Vagina (tissue), 2 donors: ENCODE measurements at regions not wholly inside any gene's neighbourhood (a gene's known extent, or its start where the extent isn't known, plus 50 kb on each side); places are given as distances from the start of the nearest gene placed in this dataset.
A peak's percentile ranks its signal among the peaks of the same experiment; 100 is the strongest.

Source experiments
- DNase-seq, 2 donors: peaks; one replicate each; pipeline ENCODE4 v3.0.0-alpha.2; 2017; ENCODE audit errors: extremely low spot score in 2 of 2
- H3K27ac ChIP-seq: fragments of 200-600 bp; sonication (generic); one replicate; pipeline ENCODE4 v1.5.1; 2019
- H3K27me3 ChIP-seq: fragments of 200-600 bp; sonication (generic); one replicate; pipeline ENCODE4 v1.5.1; 2019
- H3K36me3 ChIP-seq, 2 donors: fragments of 200-600 bp; sonication (generic); one replicate each; pipeline ENCODE4 v1.5.1; 2017 to 2019
- H3K4me1 ChIP-seq: fragments of 200-600 bp; sonication (generic); one replicate; pipeline ENCODE4 v1.5.1; 2019
- H3K4me3 ChIP-seq, 2 donors: fragments of 200-600 bp; sonication (generic); 1 replicate in 1 of 2; 2 replicates in 1 of 2; pipeline ENCODE4 v1.5.1; 2016 to 2019
- H3K9me3 ChIP-seq: fragments of 200-600 bp; sonication (generic); one replicate; pipeline ENCODE4 v1.5.1; 2019
- POLR2A ChIP-seq, 2 donors: fragments of 450-650 bp; IDR thresholded peaks; one replicate each; pipeline ENCODE4 v1.6.1; 2017; ENCODE audit warnings: antibody characterized with exemption in 2 of 2, mild to moderate bottlenecking in 2 of 2, moderate library complexity in 2 of 2
- POLR2AphosphoS5 ChIP-seq, 2 donors: sonication (generic); formaldehyde crosslinking; IDR thresholded peaks; one replicate each; pipeline ENCODE4 v1.9.0; 2017; ENCODE audit warnings: antibody characterized with exemption in 2 of 2, mild to moderate bottlenecking in 2 of 2, low read depth in 1 of 2; ENCODE audit not compliant: insufficient read depth in 1 of 2
- intact Hi-C: fragments of 100-400 bp; cut with DNase I; formaldehyde crosslinking; loops from one replicate; pipeline ENCODE4 v1.15.1; 2023
- TF ChIP-seq, protein P1 (sequence below), 3 experiments: fragments of 450-650 bp in 2 of 3; fragments of 200-600 bp in 1 of 3; sonication (generic) in 1 of 3; IDR thresholded peaks; one replicate each; pipeline ENCODE4 v1.5.1; 2017 to 2019; ENCODE audit warnings: antibody characterized with exemption in 3 of 3, mild to moderate bottlenecking in 2 of 3, moderate library complexity in 2 of 3

- H3K4me1 ChIP-seq = no peaks in the 10 kb centered on the region
- TF ChIP-seq POLR2AphosphoS5 (IDR thresholded peaks at IDR 0.05; ENCODE audit: insufficient read depth in 1 of 2, low read depth in 1 of 2) (no peak), POLR2A (IDR thresholded peaks at IDR 0.05) (no peak)
- TF ChIP-seq, protein P1, sequence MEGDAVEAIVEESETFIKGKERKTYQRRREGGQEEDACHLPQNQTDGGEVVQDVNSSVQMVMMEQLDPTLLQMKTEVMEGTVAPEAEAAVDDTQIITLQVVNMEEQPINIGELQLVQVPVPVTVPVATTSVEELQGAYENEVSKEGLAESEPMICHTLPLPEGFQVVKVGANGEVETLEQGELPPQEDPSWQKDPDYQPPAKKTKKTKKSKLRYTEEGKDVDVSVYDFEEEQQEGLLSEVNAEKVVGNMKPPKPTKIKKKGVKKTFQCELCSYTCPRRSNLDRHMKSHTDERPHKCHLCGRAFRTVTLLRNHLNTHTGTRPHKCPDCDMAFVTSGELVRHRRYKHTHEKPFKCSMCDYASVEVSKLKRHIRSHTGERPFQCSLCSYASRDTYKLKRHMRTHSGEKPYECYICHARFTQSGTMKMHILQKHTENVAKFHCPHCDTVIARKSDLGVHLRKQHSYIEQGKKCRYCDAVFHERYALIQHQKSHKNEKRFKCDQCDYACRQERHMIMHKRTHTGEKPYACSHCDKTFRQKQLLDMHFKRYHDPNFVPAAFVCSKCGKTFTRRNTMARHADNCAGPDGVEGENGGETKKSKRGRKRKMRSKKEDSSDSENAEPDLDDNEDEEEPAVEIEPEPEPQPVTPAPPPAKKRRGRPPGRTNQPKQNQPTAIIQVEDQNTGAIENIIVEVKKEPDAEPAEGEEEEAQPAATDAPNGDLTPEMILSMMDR (IDR thresholded peaks at IDR 0.05) = no peak
- H3K27ac ChIP-seq = no peak overlapping the region
- no peaks in the 10 kb centered on the region for H3K36me3 ChIP-seq
- intact Hi-C loops = no loop called here
- no peak overlapping the region for H3K4me3 ChIP-seq
- H3K27me3 ChIP-seq = no peaks in the 10 kb centered on the region
- no peaks in the 10 kb centered on the region for H3K9me3 ChIP-seq
- DNase-seq = no peak
Observed at GRCh38 chr6:4342407-4343137, 207.2 kb upstream of the ECI2 start.

- H3K27me3 ChIP-seq = no peaks in the 10 kb centered on the region
- H3K27ac ChIP-seq = no peak overlapping the region
- DNase-seq = peak in 1 of 2 donors; percentile 47
- TF ChIP-seq POLR2AphosphoS5 (IDR thresholded peaks at IDR 0.05; ENCODE audit: insufficient read depth in 1 of 2, low read depth in 1 of 2) = no peak
- TF ChIP-seq POLR2A (IDR thresholded peaks at IDR 0.05) = no peak
- TF ChIP-seq, protein P1 (IDR thresholded peaks at IDR 0.05) = no peak
- no peaks in the 10 kb centered on the region for H3K4me1 ChIP-seq
- no peak overlapping the region for H3K4me3 ChIP-seq
- H3K9me3 ChIP-seq = no peaks in the 10 kb centered on the region
- H3K36me3 ChIP-seq = no peaks in the 10 kb centered on the region
- intact Hi-C loops = no loop called here
Observed at GRCh38 chr6:4341078-4341797, 205.9 kb upstream of the ECI2 start.

DNA sequence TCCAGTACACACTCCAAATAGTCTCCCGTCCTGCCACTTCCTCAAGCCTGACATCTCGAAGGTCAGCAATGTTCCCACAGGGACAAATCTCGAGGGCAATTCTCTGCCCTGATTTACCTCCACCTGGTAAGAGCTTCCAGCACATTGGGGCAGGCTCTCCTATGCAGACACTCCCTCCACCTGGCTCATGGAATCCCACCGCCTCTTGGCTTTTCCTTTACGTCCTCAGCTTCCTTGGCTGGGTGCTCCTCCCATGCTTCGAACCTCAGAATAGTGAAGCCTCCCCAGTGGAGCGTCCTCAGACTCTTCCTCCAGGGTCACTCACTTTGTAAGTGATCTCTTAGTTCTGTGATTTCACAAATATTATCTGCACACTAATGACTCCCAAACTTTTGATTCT lies 205.2 kb upstream of the ECI2 start:
- peak in 1 of 2 donors; percentile 52 for DNase-seq
- H3K9me3 ChIP-seq = no peaks in the 10 kb centered on the region
- intact Hi-C loops = no loop called here
- H3K27ac ChIP-seq = no peak overlapping the region
- no peaks in the 10 kb centered on the region for H3K4me1 ChIP-seq
- H3K4me3 ChIP-seq = no peak overlapping the region
- TF ChIP-seq, protein P1 (IDR thresholded peaks at IDR 0.05) = no peak
- TF ChIP-seq POLR2AphosphoS5 (IDR thresholded peaks at IDR 0.05; ENCODE audit: insufficient read depth in 1 of 2, low read depth in 1 of 2) (no peak), POLR2A (IDR thresholded peaks at IDR 0.05) (no peak)
- no peaks in the 10 kb centered on the region for H3K27me3 ChIP-seq
- no peaks in the 10 kb centered on the region for H3K36me3 ChIP-seq

DNA sequence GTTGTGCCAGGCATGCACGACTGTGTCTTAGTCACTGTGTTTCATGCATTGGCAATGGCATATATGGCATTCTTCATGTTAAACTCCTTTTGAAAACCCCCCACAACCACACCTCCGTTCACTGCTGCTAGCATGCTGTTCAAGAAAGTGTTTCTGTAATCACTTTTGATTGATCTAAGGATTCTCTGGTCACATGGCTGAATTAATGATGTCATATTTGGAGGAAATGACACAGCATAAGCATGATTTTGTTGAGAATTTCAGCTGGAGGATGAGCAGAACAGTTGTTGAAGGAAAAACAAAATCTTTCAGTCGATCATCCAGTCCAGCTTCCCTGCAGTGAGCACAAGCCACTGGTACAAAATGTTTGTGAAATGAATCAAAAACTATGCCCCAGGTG lies 203.5 kb upstream of the ECI2 start:
- Histone ChIP-seq H3K9me3 (no peaks in the 10 kb centered on the region), H3K4me3 (no peak overlapping the region), H3K36me3 (no peaks in the 10 kb centered on the region), H3K27me3 (no peaks in the 10 kb centered on the region), H3K4me1 (no peaks in the 10 kb centered on the region), H3K27ac (no peak overlapping the region)
- DNase-seq = no peak
- intact Hi-C loops = no loop called here
- no peak for TF ChIP-seq POLR2AphosphoS5 (IDR thresholded peaks at IDR 0.05; ENCODE audit: insufficient read depth in 1 of 2, low read depth in 1 of 2)
- TF ChIP-seq, protein P1 (IDR thresholded peaks at IDR 0.05) = no peak
- no peak for TF ChIP-seq POLR2A (IDR thresholded peaks at IDR 0.05)
